Left hindlimb (tissue), 1 donor: ENCODE measurements at regions not wholly inside any gene's neighbourhood (a gene's known extent, or its start where the extent isn't known, plus 50 kb on each side); places are given as distances from the start of the nearest gene placed in this dataset.

Experiments used
- DNase-seq: peaks from one replicate; pipeline ENCODE4 v3.0.0-alpha.2; 2018

- DNase-seq = no peak
Observed at GRCh38 chr7:155360495-155361345, 63.0 kb downstream of the INSIG1 start.

GRCh38 chr7:155361346-155361680 lies 63.6 kb downstream of the INSIG1 start:
- no peak for DNase-seq

- DNase-seq = no peak
Observed at GRCh38 chr7:155361947-155362346, 64.3 kb downstream of the INSIG1 start.

- DNase-seq = no peak
Observed at GRCh38 chr7:155362380-155363145, 64.9 kb downstream of the INSIG1 start.

- no peak for DNase-seq
Observed at GRCh38 chr7:155363146-155363539, 65.5 kb downstream of the INSIG1 start.

GRCh38 chr7:155363852-155364600 lies 66.3 kb downstream of the INSIG1 start:
- DNase-seq = no peak

GRCh38 chr7:155365146-155365874 lies 67.6 kb downstream of the INSIG1 start:
- no peak for DNase-seq

GRCh38 chr7:155368894-155369600 lies 71.4 kb downstream of the INSIG1 start:
- no peak for DNase-seq

- no peak for DNase-seq
Observed at GRCh38 chr7:155369766-155370165, 72.1 kb downstream of the INSIG1 start.

GRCh38 chr7:155371331-155371883 lies 73.7 kb downstream of the INSIG1 start:
- DNase-seq = no peak

GRCh38 chr7:155371884-155372781 lies 74.5 kb downstream of the INSIG1 start:
- no peak for DNase-seq

GRCh38 chr7:155372782-155373358 lies 75.2 kb downstream of the INSIG1 start:
- DNase-seq = no peak

GRCh38 chr7:155373359-155374273 lies 75.9 kb downstream of the INSIG1 start:
- DNase-seq = no peak

GRCh38 chr7:155374276-155375252 lies 76.9 kb downstream of the INSIG1 start:
- DNase-seq = no peak

- DNase-seq = no peak
Observed at GRCh38 chr7:155375337-155376277, 77.9 kb downstream of the INSIG1 start.

GRCh38 chr7:155377071-155377837 lies 79.6 kb downstream of the INSIG1 start:
- no peak for DNase-seq
